Suprapubic skin (tissue), 4 donors: ENCODE measurements at regions not wholly inside any gene's neighbourhood (a gene's known extent, or its start where the extent isn't known, plus 50 kb on each side); places are given as distances from the start of the nearest gene placed in this dataset.

Experiments
- DNase-seq, 2 donors: peaks; one replicate each; pipeline ENCODE4 v3.0.0-alpha.2; 2019; ENCODE audit warnings: low spot score in 2 of 2
- H3K27ac ChIP-seq: fragments of 200-600 bp; sonication (generic); one replicate; pipeline ENCODE4 v1.5.1; 2019
- H3K27me3 ChIP-seq: fragments of 200-600 bp; sonication (generic); one replicate; pipeline ENCODE4 v1.5.1; 2019
- H3K36me3 ChIP-seq: fragments of 200-600 bp; sonication (generic); one replicate; pipeline ENCODE4 v1.5.1; 2019
- H3K4me1 ChIP-seq: fragments of 200-600 bp; sonication (generic); one replicate; pipeline ENCODE4 v1.5.1; 2019
- H3K4me3 ChIP-seq: fragments of 200-600 bp; sonication (generic); one replicate; pipeline ENCODE4 v1.5.1; 2019; ENCODE audit warnings: mild to moderate bottlenecking
- H3K9me3 ChIP-seq: fragments of 200-600 bp; sonication (generic); one replicate; pipeline ENCODE4 v1.5.1; 2019
- EP300 ChIP-seq: sonication (generic); formaldehyde crosslinking; IDR thresholded peaks from one replicate; pipeline ENCODE4 v1.6.1; 2017; ENCODE audit warnings: antibody characterized with exemption
- POLR2A ChIP-seq, 2 donors: fragments of 450-650 bp; IDR thresholded peaks; one replicate each; pipeline ENCODE4 v1.6.1; 2017; ENCODE audit warnings: antibody characterized with exemption in 2 of 2, mild to moderate bottlenecking in 2 of 2, moderate library complexity in 2 of 2
- POLR2AphosphoS5 ChIP-seq, 3 donors: sonication (generic); formaldehyde crosslinking; IDR thresholded peaks; one replicate each; pipeline ENCODE4 v1.6.1; 2017; ENCODE audit warnings: antibody characterized with exemption in 3 of 3
- WGBS: methylation state at CpG from one replicate; pipeline ENCODE4 v1.1.5; 2018; 5-methylcytosine and 5-hydroxymethylcytosine counted together
- TF ChIP-seq, protein P1 (sequence below), 2 donors: fragments of 200-600 bp in 1 of 2; fragments of 450-650 bp in 1 of 2; sonication (generic) in 1 of 2; IDR thresholded peaks; one replicate each; pipeline ENCODE4 v1.5.1; 2016 to 2019; ENCODE audit warnings: antibody characterized with exemption in 2 of 2, mild to moderate bottlenecking in 1 of 2, moderate library complexity in 1 of 2

DNA sequence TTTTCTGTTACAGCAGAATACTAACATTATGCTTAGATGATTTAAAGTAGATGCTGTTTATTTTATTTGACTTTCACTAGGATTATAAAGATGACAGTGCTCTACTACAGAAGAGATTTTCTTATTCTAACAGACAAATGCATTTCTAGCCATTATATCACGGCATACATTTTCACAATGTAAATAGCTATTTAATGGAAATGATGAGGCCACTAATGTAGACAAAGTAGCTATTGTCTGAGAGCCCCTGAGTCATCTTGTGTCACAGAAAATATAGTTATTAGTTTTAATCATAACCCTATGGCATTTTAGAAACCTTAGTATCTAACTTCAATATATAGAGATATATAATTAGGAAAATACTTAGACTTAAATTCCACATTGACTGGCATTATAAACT, 158.0 kb upstream of the AHR start:
- no peaks in the 10 kb centered on the region for H3K9me3 ChIP-seq
- H3K27me3 ChIP-seq = no peaks in the 10 kb centered on the region
- peaks cover 24% of the 10 kb centered on the region for H3K4me1 ChIP-seq
- 72% methylated on average over 1 of the region's 1 CpG for WGBS
- TF ChIP-seq POLR2A (IDR thresholded peaks at IDR 0.05) (no peak), EP300 (no peak), POLR2AphosphoS5 (IDR thresholded peaks at IDR 0.05) (no peak)
- TF ChIP-seq, protein P1, sequence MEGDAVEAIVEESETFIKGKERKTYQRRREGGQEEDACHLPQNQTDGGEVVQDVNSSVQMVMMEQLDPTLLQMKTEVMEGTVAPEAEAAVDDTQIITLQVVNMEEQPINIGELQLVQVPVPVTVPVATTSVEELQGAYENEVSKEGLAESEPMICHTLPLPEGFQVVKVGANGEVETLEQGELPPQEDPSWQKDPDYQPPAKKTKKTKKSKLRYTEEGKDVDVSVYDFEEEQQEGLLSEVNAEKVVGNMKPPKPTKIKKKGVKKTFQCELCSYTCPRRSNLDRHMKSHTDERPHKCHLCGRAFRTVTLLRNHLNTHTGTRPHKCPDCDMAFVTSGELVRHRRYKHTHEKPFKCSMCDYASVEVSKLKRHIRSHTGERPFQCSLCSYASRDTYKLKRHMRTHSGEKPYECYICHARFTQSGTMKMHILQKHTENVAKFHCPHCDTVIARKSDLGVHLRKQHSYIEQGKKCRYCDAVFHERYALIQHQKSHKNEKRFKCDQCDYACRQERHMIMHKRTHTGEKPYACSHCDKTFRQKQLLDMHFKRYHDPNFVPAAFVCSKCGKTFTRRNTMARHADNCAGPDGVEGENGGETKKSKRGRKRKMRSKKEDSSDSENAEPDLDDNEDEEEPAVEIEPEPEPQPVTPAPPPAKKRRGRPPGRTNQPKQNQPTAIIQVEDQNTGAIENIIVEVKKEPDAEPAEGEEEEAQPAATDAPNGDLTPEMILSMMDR (IDR thresholded peaks at IDR 0.05) = no peak
- DNase-seq = no peak
- H3K36me3 ChIP-seq = no peaks in the 10 kb centered on the region
- H3K27ac ChIP-seq = no peak overlapping the region
- H3K4me3 ChIP-seq = no peak overlapping the region

GRCh38 chr7:17142831-17143541, 155.5 kb upstream of the AHR start:
- no peak overlapping the region for H3K27ac ChIP-seq
- 32% methylated on average over 2 of the region's 2 CpGs for WGBS
- no peak for DNase-seq
- H3K36me3 ChIP-seq = no peaks in the 10 kb centered on the region
- peak overlapping the region; percentile 13 for H3K4me3 ChIP-seq
- H3K4me1 ChIP-seq = peaks cover 24% of the 10 kb centered on the region
- no peaks in the 10 kb centered on the region for H3K27me3 ChIP-seq
- no peak for TF ChIP-seq POLR2AphosphoS5 (IDR thresholded peaks at IDR 0.05)
- no peak for TF ChIP-seq EP300
- TF ChIP-seq POLR2A (IDR thresholded peaks at IDR 0.05) = no peak
- TF ChIP-seq, protein P1 (IDR thresholded peaks at IDR 0.05) = no peak
- no peaks in the 10 kb centered on the region for H3K9me3 ChIP-seq

DNA sequence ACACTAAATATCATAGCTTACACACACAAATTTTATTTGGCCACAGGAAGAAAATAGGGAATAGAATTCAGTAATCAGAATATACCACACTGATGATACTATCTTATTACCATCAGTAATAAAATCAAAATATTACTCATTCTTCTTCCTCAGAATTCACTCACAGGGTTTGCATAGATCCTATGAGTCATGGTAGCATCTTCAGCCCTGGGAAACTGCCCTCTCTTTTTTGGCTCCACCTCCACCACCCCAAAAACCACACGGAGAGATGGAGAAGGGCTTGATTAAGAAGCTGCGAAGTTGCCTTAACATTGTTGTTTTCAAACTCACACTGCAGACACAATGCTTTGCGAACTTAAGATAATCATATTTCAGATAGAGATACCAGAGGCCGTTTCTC, 154.1 kb upstream of the AHR start:
- no peak for DNase-seq
- Histone ChIP-seq H3K9me3 (no peaks in the 10 kb centered on the region), H3K27ac (no peak overlapping the region), H3K4me3 (no peak overlapping the region), H3K27me3 (no peaks in the 10 kb centered on the region), H3K36me3 (no peaks in the 10 kb centered on the region), H3K4me1 (peaks cover 24% of the 10 kb centered on the region)
- TF ChIP-seq POLR2AphosphoS5 (IDR thresholded peaks at IDR 0.05) = no peak
- TF ChIP-seq, protein P1 (IDR thresholded peaks at IDR 0.05) = no peak
- TF ChIP-seq POLR2A (IDR thresholded peaks at IDR 0.05) = no peak
- no peak for TF ChIP-seq EP300
- 69% methylated on average over 4 of the region's 4 CpGs for WGBS

GRCh38 chr7:17146621-17147020, 151.8 kb upstream of the AHR start:
- no peak for DNase-seq
- H3K36me3 ChIP-seq = no peaks in the 10 kb centered on the region
- no peaks in the 10 kb centered on the region for H3K27me3 ChIP-seq
- WGBS = 68% methylated on average over 4 of the region's 4 CpGs
- H3K27ac ChIP-seq = no peak overlapping the region
- H3K4me1 ChIP-seq = peaks cover 24% of the 10 kb centered on the region
- H3K4me3 ChIP-seq = no peak overlapping the region
- TF ChIP-seq, protein P1 (IDR thresholded peaks at IDR 0.05) = no peak
- TF ChIP-seq POLR2A (IDR thresholded peaks at IDR 0.05) = no peak
- no peak for TF ChIP-seq EP300
- no peak for TF ChIP-seq POLR2AphosphoS5 (IDR thresholded peaks at IDR 0.05)
- H3K9me3 ChIP-seq = no peaks in the 10 kb centered on the region

DNA sequence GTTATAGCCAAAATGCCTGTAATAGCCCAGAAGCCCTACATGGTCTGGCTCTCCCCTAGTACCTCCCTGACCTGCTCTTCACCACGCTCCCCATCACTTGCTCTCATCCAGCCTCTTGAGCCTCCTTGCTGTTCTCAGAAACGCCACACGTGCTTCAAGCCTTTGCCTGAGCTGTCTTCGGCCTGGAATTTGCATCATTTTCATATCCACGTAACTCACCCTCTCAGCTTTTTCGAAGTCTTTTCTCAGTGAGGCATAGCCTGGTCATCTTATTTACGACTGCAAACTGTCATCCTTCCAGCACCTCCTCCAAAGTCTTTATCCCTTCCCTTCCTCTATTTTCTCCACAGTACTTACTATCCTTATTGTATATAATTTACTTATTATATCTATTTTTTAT, 151.0 kb upstream of the AHR start:
- Histone ChIP-seq H3K27me3 (no peaks in the 10 kb centered on the region), H3K27ac (no peak overlapping the region), H3K4me1 (peaks cover 24% of the 10 kb centered on the region), H3K9me3 (no peaks in the 10 kb centered on the region), H3K36me3 (no peaks in the 10 kb centered on the region), H3K4me3 (no peak overlapping the region)
- 97% methylated on average over 7 of the region's 7 CpGs for WGBS
- TF ChIP-seq, protein P1 (IDR thresholded peaks at IDR 0.05) = no peak
- TF ChIP-seq POLR2AphosphoS5 (IDR thresholded peaks at IDR 0.05) = no peak
- no peak for TF ChIP-seq POLR2A (IDR thresholded peaks at IDR 0.05)
- no peak for TF ChIP-seq EP300
- DNase-seq = no peak
